NOMO-1 (cell line): ENCODE measurements at regions not wholly inside any gene's neighbourhood (a gene's known extent, or its start where the extent isn't known, plus 50 kb on each side); places are given as distances from the start of the nearest gene placed in this dataset.

ENCODE experiments used
- DNase-seq, 2 experiments: peaks; one replicate each; lab custom pipeline; 2025; ENCODE audit not compliant: unreplicated experiment in 2 of 2; lab: John Stamatoyannopoulos, UW

DNA sequence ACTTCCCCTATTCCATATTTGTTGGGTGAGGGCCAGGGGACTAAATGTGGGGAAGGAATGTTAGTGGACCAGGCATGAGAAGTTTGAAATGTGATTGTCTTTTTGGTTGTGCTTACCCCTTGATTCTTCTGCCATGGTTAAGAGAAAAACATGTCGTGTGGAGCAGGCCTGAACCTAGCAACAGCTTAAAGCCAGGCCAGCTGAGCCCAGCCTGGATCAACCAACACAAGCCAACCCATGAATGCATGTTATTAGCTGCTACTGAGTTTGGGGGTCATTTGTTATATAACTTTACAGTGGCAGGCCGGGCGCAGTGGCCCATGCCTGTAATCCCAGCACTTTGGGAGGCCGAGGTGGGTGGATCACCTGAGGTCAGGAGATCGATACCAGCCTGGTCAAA lies 52.4 kb upstream of the TRIO start:
- DNase-seq, result no peak

DNA sequence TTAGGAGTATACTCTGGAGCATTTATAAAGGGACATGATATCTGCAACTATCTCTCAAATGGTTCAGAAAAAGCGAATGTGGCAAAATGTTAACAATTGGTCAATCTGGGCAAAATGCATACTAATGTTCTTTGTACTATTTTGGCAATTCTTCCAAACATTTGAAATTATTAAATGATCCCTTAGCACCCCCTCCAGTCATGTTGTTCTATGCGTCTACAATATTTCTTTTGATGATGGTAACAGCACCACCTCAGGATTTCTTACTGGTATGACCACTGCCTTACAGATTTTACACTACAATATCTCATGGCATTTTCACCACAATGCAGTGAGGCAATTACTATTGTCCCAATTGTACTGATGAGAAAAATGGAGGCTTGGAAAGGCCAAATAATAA lies 52.9 kb upstream of the TRIO start:
- DNase-seq, result no peak

DNA sequence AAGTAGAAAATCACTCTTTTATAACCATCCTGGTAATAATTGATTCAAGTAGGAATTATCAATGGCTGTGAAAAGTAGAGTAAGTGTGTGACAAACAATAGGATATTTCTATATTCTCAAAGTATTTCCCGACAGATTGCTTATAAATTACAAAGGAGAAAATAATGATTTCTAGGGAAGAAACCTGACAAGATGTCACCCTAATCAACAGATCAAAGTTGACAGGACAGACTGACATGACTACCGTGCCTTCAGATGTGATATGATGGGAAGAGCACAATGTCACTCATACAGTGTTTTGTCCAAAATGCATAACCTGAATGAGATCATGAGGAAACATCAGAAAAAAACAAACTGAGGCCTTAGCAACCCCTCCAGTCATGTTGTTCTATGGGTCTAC lies 53.9 kb upstream of the TRIO start:
- no peak for DNase-seq

DNA sequence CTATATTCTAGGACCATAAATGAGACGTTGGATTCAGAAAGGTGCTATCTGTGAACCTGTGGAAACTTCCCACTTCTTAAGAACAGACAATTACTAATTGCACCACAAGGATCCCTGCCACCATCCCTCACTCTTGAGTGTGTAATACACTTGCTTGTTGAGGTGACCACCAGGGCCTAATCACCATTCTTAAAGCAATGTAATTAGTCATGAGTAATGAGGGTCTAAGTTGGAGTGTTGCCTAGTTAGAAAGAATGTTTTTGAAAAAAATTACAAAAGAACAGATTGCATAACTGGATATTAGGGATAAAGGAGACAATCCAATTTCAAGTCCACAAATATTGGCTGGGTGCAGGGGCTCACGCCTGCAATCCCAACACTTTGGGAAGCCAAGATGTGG lies 56.9 kb upstream of the TRIO start:
- DNase-seq, result no peak

DNA sequence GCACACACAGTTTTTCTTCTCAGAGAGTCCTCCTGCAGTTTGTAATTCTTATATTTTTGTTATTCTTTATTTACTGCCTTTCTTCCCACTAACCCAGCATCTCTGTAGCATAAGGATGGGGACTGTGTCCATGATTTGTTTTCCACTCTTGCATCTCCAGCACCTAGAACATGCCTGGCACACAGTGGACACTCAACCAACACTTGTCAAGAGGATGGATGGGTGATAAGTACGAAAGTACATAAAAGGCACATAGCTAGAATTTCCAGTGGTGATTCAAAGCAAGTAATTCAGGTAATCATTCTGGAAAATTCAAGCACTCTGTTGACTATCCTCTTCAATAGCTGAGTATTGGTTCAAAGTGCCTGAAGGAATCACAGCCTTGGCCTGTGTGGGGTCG lies 60.2 kb upstream of the TRIO start:
- no peak for DNase-seq

DNA sequence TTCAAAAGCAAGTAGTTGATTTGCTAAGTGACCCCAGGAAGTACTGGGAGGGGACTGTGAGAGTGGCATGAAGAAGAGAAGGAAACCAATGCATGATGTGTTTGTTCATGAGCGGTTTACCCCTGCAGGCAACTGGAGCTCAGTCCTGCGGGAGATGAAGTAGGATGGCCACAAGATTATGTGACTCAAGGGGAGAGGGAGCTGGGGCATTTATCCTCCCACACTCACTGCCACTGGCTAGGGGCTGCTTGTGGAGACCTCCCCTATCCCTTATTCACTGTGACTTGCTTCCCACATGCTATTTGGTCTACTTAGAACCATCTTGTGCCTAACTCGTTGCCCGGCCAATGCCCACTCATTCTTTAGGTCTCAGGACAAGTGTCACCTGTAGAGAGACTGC lies 60.6 kb upstream of the TRIO start:
- no peak for DNase-seq

DNA sequence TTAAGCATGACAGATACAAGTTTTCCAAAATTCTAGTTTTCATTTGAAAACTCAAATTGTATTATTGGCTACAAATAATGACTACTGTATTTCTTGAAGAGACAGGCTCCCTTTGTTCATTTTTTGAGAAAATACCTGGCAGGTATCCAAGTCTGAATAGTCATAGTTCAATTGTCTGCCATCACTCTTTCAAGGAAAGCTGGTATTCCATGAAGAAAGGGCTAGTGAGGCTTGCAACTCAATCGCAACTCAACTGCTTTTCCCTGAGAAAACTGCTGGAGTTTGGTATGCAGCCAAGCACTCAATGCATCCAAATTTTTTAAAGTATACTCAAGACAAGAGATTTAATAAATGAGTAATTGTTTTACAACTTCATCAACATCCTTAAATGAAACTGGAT lies 61.4 kb upstream of the TRIO start:
- no peak for DNase-seq

DNA sequence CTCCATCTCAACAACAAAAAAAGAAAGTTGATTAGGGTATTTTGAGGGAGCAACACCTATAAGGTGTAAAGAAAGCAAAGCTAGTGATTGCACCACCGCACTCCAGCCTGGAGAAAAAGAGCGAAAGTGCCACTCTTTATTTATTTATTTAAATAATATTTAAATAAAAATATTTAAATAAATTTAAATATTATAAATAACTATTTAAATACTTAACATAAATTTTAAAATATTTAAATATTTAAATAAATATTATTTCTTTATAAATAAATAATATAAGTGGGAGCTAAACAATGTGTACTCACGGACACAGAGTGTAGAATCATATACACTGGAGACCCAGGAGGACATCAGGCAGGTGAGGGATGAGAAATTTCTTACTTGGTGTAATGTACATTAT lies 64.4 kb upstream of the TRIO start:
- no peak for DNase-seq

DNA sequence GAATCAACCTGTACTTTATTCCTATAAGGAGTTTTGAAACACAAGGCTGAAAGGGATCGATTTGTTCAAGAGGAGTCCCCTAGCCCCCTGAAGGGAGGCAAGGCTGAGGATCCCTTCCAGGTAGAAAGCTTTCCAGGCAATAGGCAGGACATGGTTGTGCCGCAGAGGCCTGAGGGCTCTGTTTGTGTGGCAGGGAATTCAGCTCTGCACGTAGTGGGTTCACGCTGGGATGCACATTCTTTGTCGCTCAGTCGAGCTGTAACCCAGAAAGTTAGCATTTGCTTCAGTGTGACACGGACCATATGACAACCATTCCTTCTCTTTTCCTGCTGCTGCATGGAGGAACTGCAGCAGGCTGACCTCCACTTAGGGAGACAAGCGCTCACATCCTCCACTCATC lies 65.6 kb upstream of the TRIO start:
- DNase-seq, result no peak

DNA sequence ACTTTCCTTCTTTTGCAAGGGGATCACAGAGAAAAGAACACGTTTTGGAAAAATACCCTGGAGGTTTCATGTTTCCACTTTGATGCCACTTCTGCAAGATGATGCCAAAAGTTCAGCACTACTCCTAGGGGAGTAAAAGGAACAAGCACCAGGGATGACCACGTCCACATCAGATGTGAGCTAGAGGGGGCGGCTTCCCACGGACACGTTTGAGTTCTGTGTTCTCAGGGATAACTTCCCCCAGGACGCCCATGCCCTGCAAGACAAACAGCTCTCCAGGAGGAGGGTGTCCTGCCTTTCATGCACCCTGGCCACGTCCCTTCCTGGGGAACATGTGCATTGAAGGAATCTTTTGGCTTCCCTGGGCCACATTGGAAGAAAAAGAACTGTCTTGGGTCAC lies 66.6 kb upstream of the TRIO start:
- no peak for DNase-seq

DNA sequence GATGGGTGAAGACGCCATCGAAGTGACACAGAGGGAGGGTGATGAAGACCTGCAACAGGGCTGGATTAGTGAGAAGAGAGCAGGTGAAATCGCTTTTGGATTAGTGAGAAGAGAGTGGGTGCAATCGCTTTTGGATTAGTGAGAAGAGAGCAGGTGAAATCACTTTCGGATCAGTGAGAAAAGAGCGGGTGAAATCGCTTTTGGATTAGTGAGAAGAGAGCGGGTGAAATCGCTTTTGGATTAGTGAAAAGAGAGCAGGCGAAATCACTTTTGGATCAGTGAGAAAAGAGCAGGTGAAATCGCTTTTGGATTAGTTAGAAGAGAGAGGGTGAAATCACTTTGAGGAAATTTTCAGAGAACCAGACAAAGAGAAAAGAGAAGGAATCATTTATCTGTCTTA lies 67.2 kb upstream of the TRIO start:
- DNase-seq, result no peak

DNA sequence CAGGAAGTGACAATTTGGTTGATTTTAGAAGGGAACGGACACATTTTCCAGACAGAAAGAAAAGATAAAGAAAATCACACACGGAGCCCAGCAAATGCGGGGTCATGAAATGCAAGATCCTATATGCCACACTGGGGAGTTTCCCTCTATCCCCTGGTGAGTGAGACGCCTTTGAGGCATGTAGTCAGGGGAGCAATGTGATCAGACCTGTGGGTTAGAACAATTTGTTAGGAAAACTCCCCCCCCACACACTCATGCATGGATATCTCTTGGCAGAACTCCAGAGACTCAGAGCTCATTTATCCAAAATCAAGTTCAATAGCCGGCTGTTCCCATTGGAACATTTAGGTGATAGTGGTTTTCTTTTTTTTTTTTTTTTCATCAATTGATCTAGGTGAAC lies 71.7 kb upstream of the TRIO start:
- DNase-seq, result no peak

DNA sequence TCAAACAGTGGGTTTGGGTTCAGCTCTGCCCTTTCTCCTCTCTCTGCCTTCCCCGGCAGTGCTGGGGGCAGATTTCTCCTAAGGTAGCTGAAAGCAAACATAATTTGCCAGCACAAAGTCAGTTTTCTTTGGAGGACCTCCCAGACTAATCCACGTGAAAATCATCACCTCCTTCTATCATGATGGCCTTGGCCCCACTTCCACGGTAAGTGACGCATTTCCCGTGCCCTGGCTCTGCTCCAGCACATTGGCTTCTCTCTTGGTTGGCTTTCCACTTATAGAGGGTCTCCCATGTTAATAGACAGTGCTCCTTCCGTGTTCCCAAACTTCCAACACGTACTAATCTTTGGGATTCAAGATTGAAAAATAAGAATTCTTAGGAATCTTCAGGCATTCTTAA lies 74.1 kb upstream of the TRIO start:
- no peak for DNase-seq

DNA sequence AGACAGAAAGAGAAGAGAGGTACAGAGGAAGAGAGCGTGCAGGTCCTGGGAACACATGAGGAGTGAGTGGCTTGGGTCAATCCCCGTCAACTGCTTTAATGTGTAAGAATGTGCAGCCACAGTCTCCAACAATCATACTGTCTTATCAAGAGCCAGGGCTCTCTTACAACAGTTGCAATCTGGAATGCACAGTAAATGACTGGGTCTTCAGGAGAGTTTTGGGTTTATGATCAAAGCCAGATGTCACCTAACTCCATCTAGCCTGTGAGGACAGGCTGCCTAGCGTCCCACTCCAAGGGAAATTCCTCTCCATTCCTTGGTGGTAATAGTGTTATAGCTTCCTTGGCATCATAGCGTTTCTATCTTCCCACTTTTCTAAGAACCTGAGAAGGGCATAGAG lies 75.0 kb upstream of the TRIO start:
- DNase-seq, result no peak

DNA sequence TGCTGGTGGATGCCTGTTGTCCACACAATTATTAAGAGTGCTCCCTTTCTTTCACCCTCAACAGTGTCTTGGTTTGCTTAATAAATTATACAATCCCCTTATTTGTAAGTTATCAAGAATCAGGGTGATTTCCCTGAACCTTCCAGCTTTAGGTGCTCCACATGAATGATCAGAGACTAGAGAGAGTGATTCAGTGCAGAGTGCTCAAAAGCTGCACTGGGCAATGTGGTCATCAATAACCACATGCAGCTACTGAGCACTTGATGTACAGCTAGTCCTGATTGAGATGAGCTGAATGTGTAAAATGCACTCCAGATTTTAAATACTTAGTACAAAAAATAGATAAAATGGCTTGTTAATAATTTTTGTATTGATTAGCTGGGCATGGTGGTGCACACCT lies 76.8 kb upstream of the TRIO start:
- no peak for DNase-seq

DNA sequence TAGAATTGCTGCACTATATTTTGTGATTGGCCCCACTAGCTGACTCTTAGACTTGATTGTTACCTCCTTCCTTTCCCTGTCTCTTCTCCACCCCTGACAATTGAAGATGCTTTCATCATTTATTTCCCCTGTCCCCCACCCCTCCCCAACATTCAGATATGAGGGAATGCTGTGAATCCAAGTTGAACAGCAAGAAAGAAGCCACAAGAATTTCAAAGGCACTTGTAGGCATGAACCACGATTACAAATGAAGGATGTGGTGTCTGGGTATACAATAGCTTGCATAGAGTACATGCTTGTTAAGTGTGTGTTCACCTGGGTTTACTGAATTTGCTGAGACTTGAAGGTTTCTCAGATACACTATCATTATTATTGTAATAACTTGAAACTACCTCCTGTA lies 78.3 kb upstream of the TRIO start:
- no peak for DNase-seq

DNA sequence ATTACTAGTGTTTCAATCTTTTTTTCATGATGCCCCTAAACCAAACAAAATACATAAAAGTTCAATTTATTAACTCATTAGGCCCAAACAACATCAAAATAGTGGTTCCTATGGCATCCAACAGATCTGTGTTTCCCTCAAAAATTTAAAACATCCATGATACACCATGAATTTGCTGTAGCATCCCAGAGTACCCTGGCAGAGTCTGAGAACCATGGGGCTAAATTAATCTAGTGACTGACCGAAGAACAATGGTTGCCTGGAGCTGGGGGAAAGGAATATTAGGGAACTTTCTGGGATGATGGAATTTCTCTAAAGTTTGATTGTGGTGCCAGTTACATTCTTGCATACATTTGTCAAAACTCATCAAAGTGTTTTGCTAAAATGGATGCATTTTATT lies 79.5 kb upstream of the TRIO start:
- DNase-seq, result no peak

DNA sequence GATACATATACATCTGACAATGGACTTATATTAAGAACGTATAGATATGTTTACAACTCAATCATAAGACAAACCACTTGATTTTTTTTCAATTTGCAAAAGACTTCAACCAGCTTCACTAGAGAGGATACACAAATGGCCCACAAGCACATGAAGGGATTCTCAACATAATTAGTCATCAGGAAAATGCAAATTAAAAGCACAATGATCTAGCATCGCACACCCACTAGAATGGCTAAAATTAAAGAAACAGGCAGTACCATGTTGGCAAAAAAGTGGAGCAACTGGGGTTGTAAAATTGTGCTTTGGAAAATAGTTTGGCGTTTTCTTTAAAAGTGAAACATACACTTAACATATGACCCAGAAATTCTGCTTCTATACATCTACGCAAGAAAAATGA lies 80.0 kb upstream of the TRIO start:
- no peak for DNase-seq

DNA sequence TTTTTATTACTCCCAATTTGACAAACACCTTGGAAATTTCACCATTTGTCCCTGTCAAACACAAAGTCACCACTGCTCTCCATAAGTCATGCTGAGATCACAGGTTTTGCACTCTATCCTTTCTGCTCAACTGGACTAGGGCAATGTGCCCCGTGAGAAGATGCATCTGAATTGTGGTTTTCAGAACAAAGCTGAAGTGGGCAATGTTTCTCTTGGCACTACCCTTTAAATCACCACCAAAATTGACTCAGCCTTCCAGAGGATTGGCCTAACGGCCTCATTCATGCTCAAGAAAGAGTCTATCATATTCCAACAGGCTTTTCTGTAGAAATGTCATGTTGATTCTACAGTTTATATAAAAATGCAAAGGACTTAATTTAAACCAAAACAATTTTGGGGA lies 81.0 kb upstream of the TRIO start:
- DNase-seq, result no peak

DNA sequence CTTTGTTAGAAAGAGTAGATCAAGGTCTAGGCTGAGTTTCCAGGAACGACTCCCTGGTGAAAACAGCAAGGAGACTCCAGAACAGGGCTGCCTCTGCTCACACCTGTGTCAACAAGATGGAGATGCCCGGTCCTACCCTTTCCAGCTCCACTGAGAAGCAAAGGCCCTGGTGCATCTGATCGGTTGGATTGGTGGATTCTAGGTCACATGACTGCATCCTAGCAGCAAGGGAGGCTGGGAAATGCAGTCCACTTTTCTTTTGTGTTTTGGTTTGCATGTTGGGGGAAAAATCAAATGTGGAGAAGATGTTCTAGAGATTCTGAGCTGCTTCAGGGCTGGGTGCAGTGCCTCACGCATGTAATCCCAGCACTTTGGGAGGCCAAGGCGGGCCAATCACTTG lies 82.0 kb upstream of the TRIO start:
- DNase-seq, result no peak

DNA sequence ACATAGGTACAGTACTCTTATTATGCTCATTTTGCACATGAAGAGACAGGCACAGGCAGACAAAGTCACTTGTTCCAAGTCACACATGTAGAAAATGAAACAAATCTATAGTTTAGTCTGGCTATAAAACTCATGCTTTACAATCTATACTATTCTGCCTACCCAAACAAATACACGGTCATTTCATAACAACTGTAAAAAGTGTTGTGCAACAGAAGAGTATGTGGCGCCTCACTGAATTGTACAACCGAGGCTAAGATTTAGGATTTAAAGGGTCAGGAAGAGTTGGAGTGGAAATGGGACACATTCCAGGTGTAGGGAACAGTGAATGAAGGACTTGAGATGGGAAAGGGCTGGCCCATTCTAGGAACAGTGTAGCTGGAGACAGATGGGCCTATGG lies 82.9 kb upstream of the TRIO start:
- DNase-seq, result no peak

DNA sequence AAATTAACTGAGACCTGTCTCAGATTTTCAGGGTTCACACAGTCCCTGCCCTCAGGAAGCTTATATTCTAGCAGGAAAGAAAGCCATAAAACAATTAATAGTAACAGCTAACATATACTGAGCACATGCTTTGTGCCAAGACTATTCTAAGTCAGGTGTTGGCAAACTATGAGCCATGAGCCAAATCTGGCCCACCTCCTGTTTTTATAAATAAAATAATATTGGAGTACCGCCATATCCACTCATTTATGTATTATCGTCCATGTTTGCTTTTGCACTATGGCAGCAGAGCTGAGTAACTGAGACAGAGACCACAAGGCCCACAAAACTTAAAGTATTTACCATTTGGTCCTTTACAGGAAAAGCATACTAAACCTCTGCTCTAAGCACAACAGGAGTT lies 83.3 kb upstream of the TRIO start:
- DNase-seq, result no peak

DNA sequence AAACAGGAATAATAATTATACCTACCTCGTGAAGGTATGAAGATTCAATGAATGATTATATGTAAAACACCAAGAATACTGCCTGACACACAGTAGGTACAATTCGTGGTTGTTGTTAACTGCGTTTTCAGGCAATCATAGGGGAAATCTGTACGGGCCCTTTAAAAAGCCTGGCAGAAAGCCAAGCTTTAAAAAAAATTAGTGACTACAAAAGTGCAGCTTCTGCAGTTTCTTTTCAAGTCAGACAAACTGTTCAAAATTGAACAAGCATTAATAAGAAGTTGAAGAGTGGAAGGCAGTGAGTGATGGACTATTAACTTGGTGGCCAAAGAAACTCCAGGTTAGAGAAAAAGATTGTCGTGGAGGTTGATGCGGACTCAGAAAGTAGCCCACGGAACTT lies 85.9 kb upstream of the TRIO start:
- DNase-seq, result no peak

DNA sequence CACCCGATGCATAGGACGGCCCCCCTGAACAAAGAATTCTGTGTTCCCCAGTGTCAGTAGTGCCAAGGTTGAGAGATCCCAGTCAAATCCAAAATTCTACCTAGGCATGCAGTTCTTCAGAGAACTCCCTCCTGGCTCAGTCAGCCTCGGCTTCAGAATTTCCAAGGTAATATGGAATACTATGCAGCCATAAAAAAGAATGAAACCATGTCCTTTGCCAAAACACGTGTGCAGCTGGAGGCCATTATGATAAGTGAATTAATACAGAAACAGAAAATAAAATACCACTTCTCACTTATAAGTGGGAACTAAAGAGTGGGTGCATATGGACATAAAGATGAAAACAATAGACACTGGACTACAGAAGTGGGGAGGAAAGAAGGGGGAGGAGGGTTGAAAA lies 87.1 kb upstream of the TRIO start:
- no peak for DNase-seq
